HG03457 (cell line): ENCODE measurements at regions not wholly inside any gene's neighbourhood (a gene's known extent, or its start where the extent isn't known, plus 50 kb on each side); places are given as distances from the start of the nearest gene placed in this dataset.

Experiments
- ATAC-seq: cut with Tn5 transposase; IDR thresholded peaks from one replicate; pipeline ENCODE4 v1.9.1; 2021; ENCODE audit warnings: moderate number of reproducible peaks; ENCODE audit not compliant: unreplicated experiment

GRCh38 chr5:118778941-118779340 is 209.4 kb downstream of the DTWD2 start:
- ATAC-seq = no peak

GRCh38 chr5:118777189-118777736 is 211.1 kb downstream of the DTWD2 start:
- ATAC-seq = no peak

- ATAC-seq = peak; percentile 63
Measured at GRCh38 chr5:118776755-118777154, 211.6 kb downstream of the DTWD2 start.

- ATAC-seq = no peak
Measured at GRCh38 chr5:118775790-118776499, 212.4 kb downstream of the DTWD2 start.

GRCh38 chr5:118768607-118769175 is 219.7 kb downstream of the DTWD2 start:
- ATAC-seq = no peak

- no peak for ATAC-seq
Measured at GRCh38 chr5:118762291-118762690, 226.1 kb downstream of the DTWD2 start.

GRCh38 chr5:118761814-118762213 is 226.5 kb downstream of the DTWD2 start:
- ATAC-seq = no peak

GRCh38 chr5:118752969-118753368 is 235.4 kb downstream of the DTWD2 start:
- ATAC-seq = no peak

- ATAC-seq = no peak
Measured at GRCh38 chr5:118736396-118736795, 252.0 kb downstream of the DTWD2 start.

- no peak for ATAC-seq
Measured at GRCh38 chr5:118733394-118733793, 255.0 kb downstream of the DTWD2 start.

- no peak for ATAC-seq
Measured at GRCh38 chr5:118728191-118728590, 260.2 kb downstream of the DTWD2 start.

- ATAC-seq = no peak
Measured at GRCh38 chr5:118726891-118727290, 261.5 kb downstream of the DTWD2 start.

- ATAC-seq = peak; percentile 72
Measured at GRCh38 chr5:118723021-118723338, 265.4 kb downstream of the DTWD2 start.

- ATAC-seq = peak; percentile 75
Measured at GRCh38 chr5:118722122-118723020, 266.0 kb downstream of the DTWD2 start.

- no peak for ATAC-seq
Measured at GRCh38 chr5:118711727-118712126, 276.6 kb downstream of the DTWD2 start.

GRCh38 chr5:118705959-118706667 is 282.2 kb downstream of the DTWD2 start:
- ATAC-seq = no peak

- ATAC-seq = no peak
Measured at GRCh38 chr5:118703241-118703640, 285.1 kb downstream of the DTWD2 start.

GRCh38 chr5:118701791-118702190 is 286.6 kb downstream of the DTWD2 start:
- ATAC-seq = no peak

- no peak for ATAC-seq
Measured at GRCh38 chr5:118700510-118700909, 287.8 kb downstream of the DTWD2 start.

- no peak for ATAC-seq
Measured at GRCh38 chr5:118698774-118699173, 289.6 kb downstream of the DTWD2 start.

- no peak for ATAC-seq
Measured at GRCh38 chr5:118696076-118696475, 292.3 kb downstream of the DTWD2 start.
